ENCODE measurements at regions not wholly inside any gene's neighbourhood (a gene's known extent, or its start where the extent isn't known, plus 50 kb on each side); places are given as distances from the start of the nearest gene placed in this dataset.

- no peak for DNase-seq
Observed at GRCh38 chr5:113804943-113805342, 291.4 kb downstream of the YTHDC2 start.

DNA sequence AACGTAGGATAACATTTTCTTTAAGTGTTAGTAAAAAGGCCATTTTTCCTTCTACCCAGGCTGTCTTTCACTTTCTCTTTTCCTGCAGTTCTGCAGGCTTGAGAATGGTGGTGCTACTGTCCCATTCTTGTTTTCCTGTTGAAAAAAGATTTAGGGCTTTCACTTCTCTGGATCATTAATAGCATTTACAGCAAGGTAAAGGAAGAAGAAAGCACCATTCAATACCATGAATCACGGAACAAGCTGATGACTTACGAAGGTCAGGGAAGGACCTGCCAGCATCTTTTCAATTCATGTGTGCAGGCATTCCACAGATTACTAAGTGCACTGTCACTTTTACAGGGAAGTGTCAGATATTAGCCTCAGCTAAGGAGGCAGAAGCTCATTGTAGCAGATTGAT is 292.8 kb downstream of the YTHDC2 start:
- no peak for DNase-seq

DNA sequence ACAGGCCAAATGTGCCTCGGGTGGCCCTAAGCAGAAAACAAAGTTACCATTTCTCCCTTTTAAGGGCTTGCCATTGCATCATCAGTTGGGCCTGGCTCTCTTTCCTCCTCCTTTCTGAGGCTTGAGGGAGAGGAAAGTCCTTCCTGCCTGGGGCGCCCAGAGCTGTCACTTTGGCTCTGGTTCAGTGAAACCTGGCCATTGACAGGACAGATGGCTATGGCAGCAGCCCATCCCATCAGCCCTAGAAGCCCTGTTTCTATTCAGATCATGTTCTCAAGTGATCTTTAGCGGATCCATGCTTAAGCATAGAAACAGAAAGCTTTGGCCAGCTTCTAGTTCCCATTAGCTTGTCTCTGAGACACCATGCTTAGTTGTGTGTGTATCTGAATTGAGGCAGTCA is 293.4 kb downstream of the YTHDC2 start:
- DNase-seq, result no peak

DNA sequence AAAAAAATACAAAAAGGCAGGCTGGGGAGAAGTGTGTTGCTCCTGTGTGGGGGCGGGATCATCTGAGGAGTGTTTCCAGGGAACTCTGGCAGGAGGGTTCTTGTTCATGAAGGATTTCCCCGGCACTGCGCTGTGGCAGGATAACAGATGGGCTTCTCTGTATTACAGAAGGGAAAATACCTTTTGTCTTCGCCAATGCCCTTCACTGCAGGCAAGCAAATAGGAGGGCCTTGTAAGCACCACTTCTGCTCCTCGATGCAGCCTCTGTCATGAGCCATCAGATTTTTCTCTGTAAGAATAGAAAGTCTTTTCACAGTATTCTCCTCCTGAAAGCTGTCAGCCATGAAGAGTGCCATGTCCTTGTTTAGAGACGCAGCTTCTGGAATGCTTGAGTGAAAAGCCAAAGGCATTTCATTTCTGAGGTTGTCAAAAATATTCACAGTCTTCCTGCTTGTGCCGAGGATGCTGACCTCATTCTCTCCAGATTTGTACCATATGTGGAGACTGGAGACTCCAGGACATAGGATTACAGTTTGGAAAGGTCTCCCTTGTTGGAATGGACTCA is 294.0 kb downstream of the YTHDC2 start:
- no peak for DNase-seq

- no peak for DNase-seq
Observed at GRCh38 chr5:113808956-113809355, 295.5 kb downstream of the YTHDC2 start.

DNA sequence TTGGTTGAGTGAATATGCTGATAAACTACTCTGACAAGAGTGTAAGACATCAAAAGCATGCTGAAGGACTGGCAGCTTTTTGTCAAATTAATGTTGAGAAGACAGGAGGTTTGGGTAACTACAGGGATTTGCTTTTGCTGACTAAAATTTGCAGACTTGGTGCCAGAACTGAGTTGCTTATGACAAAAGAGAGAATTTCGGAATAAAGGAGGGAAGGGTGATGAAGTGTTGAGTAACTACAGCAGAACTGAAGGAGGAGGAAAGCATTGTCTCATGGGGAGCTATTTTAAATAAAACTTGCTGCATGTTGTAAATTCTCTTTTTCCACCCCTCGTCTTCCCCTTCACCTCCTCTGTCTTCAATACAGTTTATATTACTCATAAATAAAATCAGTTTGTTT is 296.1 kb downstream of the YTHDC2 start:
- no peak for DNase-seq

- no peak for DNase-seq
Observed at GRCh38 chr5:113813466-113813865, 300.0 kb downstream of the YTHDC2 start.

DNA sequence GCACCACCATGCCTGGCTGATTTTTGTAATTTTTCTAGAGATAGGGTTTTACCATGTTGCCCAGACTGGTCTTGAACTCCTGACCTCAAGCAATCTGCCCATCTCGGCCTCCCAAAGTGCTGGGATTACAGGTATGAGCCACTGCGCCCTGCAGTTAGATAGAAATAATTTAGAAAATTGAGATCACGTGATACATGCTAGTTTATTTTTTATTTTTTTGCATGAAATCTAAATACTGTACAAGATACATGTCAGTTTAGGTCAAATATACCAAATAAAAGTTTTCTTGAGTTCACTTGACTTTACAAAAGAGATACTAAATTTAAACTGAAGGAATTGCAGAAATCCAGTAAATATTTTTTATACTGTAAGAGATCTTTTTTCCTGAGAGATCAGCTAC is 304.2 kb downstream of the YTHDC2 start:
- DNase-seq, result no peak

DNA sequence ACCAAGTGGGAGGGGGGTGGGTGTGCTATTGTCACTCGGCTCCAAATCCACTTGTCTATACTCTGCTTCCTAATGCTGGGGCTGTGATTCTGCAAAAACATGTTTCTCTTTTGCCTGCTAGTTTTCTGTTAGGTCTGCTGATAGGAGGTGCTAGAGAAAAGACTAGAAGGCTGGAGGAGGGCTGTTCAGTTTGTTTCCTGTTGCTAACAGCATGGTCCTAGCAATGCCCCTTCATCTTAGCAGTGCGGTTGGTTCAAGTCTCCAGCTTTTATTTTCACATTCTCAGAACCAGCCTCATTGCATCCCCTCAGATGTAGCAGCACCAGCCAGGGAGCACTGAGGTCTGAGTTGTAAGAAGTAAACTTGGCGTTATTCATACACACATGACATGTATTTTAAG is 310.2 kb downstream of the YTHDC2 start:
- no peak for DNase-seq

GRCh38 chr5:113824307-113824706 is 310.8 kb downstream of the YTHDC2 start:
- no peak for DNase-seq

- no peak for DNase-seq
Observed at GRCh38 chr5:113825176-113825575, 311.7 kb downstream of the YTHDC2 start.

DNA sequence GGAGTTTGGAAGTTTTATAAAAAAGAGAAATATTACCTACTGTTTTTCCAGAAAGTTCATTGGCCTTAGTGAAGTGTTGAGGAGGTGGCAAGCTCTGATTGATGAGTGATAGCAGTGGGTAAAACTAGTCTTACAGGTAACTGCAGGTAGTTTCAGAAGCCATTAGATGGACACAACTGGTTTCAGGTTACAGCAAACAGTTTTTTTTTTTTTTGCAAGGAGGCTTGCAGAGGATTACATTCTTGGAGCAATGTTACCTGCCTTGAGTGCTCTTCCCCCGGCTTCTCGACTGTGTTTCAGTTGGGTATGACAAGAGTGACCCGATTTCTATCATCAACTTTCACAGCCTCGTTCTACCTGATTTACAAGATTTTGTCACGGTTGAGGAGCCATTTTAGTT is 333.4 kb downstream of the YTHDC2 start:
- no peak for DNase-seq

GRCh38 chr5:113864437-113864836 is 350.9 kb downstream of the YTHDC2 start:
- DNase-seq, result no peak

DNA sequence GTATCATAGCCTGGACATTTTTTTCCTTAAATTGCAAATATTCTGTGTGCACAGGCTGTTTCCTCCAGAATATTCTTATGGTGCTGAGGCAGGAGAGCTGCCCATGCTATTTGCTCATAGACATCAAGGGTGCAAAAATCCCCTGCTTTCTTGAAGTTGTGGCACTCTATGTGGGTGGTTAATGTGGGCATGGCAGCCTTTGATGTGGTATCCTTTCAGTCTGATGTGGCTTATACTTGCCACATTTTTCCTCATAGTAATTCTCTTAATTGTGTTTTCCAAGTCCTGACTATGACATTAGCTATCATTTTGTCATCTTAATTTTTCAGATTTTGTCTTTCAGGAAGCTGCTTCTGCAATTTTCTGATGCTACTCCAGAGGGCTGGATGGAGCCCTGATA is 353.3 kb downstream of the YTHDC2 start:
- no peak for DNase-seq

GRCh38 chr5:113869611-113870010 is 356.1 kb downstream of the YTHDC2 start:
- DNase-seq, result no peak

GRCh38 chr5:113871972-113872371 is 358.5 kb downstream of the YTHDC2 start:
- DNase-seq, result no peak

GRCh38 chr5:113875096-113875495 is 361.6 kb downstream of the YTHDC2 start:
- no peak for DNase-seq

- no peak for DNase-seq
Observed at GRCh38 chr5:113891491-113891890, 378.0 kb downstream of the YTHDC2 start.

GRCh38 chr5:113896789-113897188 is 383.3 kb downstream of the YTHDC2 start:
- DNase-seq, result no peak

DNA sequence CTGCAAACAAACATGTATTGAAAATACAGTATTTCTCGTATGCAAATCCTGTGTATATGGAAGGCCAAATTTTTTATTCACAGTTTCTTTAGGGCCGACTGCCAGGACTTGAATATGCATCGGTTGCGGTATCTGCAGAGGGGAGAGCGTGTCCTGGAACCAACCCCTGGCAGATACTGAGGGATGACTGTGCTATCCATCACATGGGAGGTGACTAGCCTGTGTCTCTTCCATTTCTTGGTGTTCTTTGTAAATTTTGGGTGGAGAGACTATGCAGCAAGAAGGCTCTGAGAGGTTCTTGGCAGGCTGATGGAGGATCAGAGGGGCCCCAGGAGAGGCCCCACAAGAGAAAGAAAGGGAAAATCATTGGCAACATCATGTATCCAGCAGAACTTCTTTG is 384.3 kb downstream of the YTHDC2 start:
- DNase-seq, result no peak

- no peak for DNase-seq
Observed at GRCh38 chr5:113900141-113900540, 386.6 kb downstream of the YTHDC2 start.

GRCh38 chr5:113900816-113901215 is 387.3 kb downstream of the YTHDC2 start:
- DNase-seq, result no peak

GRCh38 chr5:113901718-113902117 is 388.2 kb downstream of the YTHDC2 start:
- DNase-seq, result no peak

DNA sequence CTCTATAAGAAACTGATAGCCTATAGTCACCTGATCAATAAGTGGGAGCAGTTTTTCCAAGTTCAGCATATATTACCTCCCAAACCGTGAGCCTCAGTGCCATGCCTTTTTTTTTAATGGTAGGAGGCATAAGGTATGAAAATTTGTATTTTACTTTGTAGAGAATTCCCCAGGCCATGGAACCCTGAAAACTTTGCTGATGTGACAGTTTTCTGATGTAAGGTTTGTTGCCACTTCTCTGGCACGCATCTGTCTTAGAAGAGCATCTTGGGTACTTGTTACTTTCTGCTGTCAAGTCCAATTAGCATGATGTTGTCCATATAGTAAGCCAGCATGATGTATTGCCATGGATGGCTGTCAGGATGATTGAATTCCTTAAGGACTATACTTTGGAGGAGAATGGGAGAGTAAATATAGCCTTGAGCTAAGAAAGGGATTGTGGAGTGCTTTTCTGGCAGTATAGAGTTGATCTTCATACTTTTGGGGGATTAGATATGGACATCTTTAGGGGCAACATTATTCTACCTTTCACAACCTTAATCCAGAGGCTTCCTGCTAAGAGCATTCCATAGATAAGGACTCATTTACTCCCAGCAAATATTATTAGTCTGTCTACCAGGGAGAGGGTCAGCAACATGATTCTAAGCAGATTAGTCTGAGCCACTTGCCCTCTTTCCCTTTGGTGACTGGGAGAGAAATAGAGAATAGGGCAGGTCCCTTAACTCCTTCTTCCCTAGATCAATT is 389.6 kb downstream of the YTHDC2 start:
- no peak for DNase-seq

GRCh38 chr5:113909782-113910181 is 396.3 kb downstream of the YTHDC2 start:
- no peak for DNase-seq

All from activated CD8-positive, alpha-beta memory T cell treated with anti-CD3 and anti-CD28 coated beads, Interleukin-2, amount 50 U/mL, for 4 hours (primary cell).